H9 (cell line): ENCODE measurements at regions not wholly inside any gene's neighbourhood (a gene's known extent, or its start where the extent isn't known, plus 50 kb on each side); places are given as distances from the start of the nearest gene placed in this dataset.

Experiments used
- DNase-seq: peaks from one replicate; pipeline ENCODE4 v3.0.0-alpha.2; 2017
- H2AFZ ChIP-seq: one replicate; pipeline ENCODE4 v1.6.1; 2013; ENCODE audit warnings: mild to moderate bottlenecking, low read length, control low read depth, moderate library complexity
- H2AK5ac ChIP-seq: 2 replicates; pipeline ENCODE4 v1.6.1; 2013; ENCODE audit warnings: low read length, control low read depth, mixed read lengths; ENCODE audit not compliant: insufficient read length
- H2BK120ac ChIP-seq: one replicate; pipeline ENCODE4 v1.6.1; 2013; ENCODE audit warnings: low read depth, mild to moderate bottlenecking, low read length, control low read depth, inconsistent platforms; ENCODE audit not compliant: poor library complexity, severe bottlenecking
- H2BK12ac ChIP-seq: 2 replicates; pipeline ENCODE4 v1.6.1; 2013; ENCODE audit warnings: low read length, control low read depth, mixed read lengths, low read depth; ENCODE audit not compliant: insufficient read length
- H2BK15ac ChIP-seq: 2 replicates; pipeline ENCODE4 v1.6.1; 2013; ENCODE audit warnings: low read depth, low read length, control low read depth
- H2BK20ac ChIP-seq: one replicate; pipeline ENCODE4 v1.6.1; 2013; ENCODE audit warnings: low read depth, mild to moderate bottlenecking, low read length, control low read depth, inconsistent platforms; ENCODE audit not compliant: poor library complexity, severe bottlenecking
- H2BK5ac ChIP-seq: 2 replicates; pipeline ENCODE4 v1.6.1; 2013; ENCODE audit warnings: low read length, control low read depth, mixed read lengths; ENCODE audit not compliant: insufficient read length
- H3K14ac ChIP-seq: 2 replicates; pipeline ENCODE4 v1.6.1; 2013; ENCODE audit warnings: low read length, control low read depth; ENCODE audit not compliant: insufficient read depth
- H3K18ac ChIP-seq: 2 replicates; pipeline ENCODE4 v1.6.1; 2013; ENCODE audit warnings: low read depth, mild to moderate bottlenecking, mixed read lengths, low read length, control low read depth; ENCODE audit not compliant: insufficient read length
- H3K23ac ChIP-seq: 2 replicates; pipeline ENCODE4 v1.6.1; 2013; ENCODE audit warnings: low read length, control low read depth, mixed read lengths, low read depth; ENCODE audit not compliant: insufficient read length
- H3K23me2 ChIP-seq: 2 replicates; pipeline ENCODE4 v1.6.1; 2013; ENCODE audit warnings: low read depth, mild to moderate bottlenecking, mixed read lengths, low read length, control low read depth; ENCODE audit not compliant: insufficient read length, poor library complexity, severe bottlenecking
- H3K27ac ChIP-seq: 2 replicates; pipeline ENCODE4 v1.5.1; 2013; ENCODE audit warnings: low read length, control low read depth, mixed read lengths, low read depth; ENCODE audit not compliant: insufficient read length
- H3K27me3 ChIP-seq: 2 replicates; pipeline ENCODE4 v1.6.1; 2013; ENCODE audit warnings: low read length, control low read depth, inconsistent platforms; ENCODE audit not compliant: insufficient read depth
- H3K4ac ChIP-seq: 2 replicates; pipeline ENCODE4 v1.6.1; 2013; ENCODE audit warnings: low read depth, mild to moderate bottlenecking, control low read depth, inconsistent platforms, low read length, moderate library complexity
- H3K4me1 ChIP-seq: 2 replicates; pipeline ENCODE4 v1.6.1; 2013; ENCODE audit warnings: low read length, control low read depth, inconsistent platforms; ENCODE audit not compliant: insufficient read depth
- H3K4me2 ChIP-seq: 2 replicates; pipeline ENCODE4 v1.6.1; 2013; ENCODE audit warnings: low read length, control low read depth, mixed read lengths; ENCODE audit not compliant: insufficient read length, insufficient read depth
- H3K56ac ChIP-seq: 2 replicates; pipeline ENCODE4 v1.6.1; 2013; ENCODE audit warnings: low read depth, mild to moderate bottlenecking, mixed read lengths, low read length, control low read depth; ENCODE audit not compliant: insufficient read length
- H3K79me1 ChIP-seq: 2 replicates; pipeline ENCODE4 v1.6.1; 2013; ENCODE audit warnings: low read depth, mild to moderate bottlenecking, moderate library complexity, low read length, control low read depth, inconsistent platforms; ENCODE audit not compliant: insufficient read depth, poor library complexity, severe bottlenecking
- H3K79me2 ChIP-seq: 2 replicates; pipeline ENCODE4 v1.6.1; 2013; ENCODE audit warnings: low read length, control low read depth, inconsistent platforms; ENCODE audit not compliant: insufficient read depth
- H3K9ac ChIP-seq: 2 replicates; pipeline ENCODE4 v1.6.1; 2013; ENCODE audit warnings: low read length, control low read depth, mixed read lengths; ENCODE audit not compliant: insufficient read length; ENCODE audit errors: extremely low read depth
- H3K9me3 ChIP-seq: one replicate; pipeline ENCODE4 v1.6.1; 2013; ENCODE audit warnings: low read depth, low read length, inconsistent platforms; ENCODE audit not compliant: control insufficient read depth
- H3T11ph ChIP-seq: one replicate; pipeline ENCODE4 v1.6.1; 2013; ENCODE audit warnings: mild to moderate bottlenecking, low read length, control low read depth, inconsistent platforms
- H4K20me1 ChIP-seq: one replicate; pipeline ENCODE4 v1.6.1; 2013; ENCODE audit not compliant: control insufficient read depth, insufficient read length, insufficient read depth
- H4K5ac ChIP-seq: 2 replicates; pipeline ENCODE4 v1.6.1; 2013; ENCODE audit warnings: low read depth, mild to moderate bottlenecking, mixed read lengths, low read length, control low read depth; ENCODE audit not compliant: insufficient read length
- H4K8ac ChIP-seq: replicated peaks from 2 replicates; pipeline ENCODE4 v1.6.1; 2013; ENCODE audit warnings: low read length, control low read depth, mixed read lengths, low read depth; ENCODE audit not compliant: insufficient read length
- H4K91ac ChIP-seq: 2 replicates; pipeline ENCODE4 v1.6.1; 2013; ENCODE audit warnings: low read depth, mild to moderate bottlenecking, moderate library complexity, mixed read lengths, low read length, control low read depth; ENCODE audit not compliant: insufficient read length
- H3K27ac Mint-ChIP-seq, 3 experiments: 2 replicates in 2 of 3; 3 replicates in 1 of 3; pipeline ENCODE4 v1.8.0; 2020 to 2021; ENCODE audit warnings: mixed read lengths in 3 of 3, mild to moderate bottlenecking in 1 of 3, moderate library complexity in 1 of 3
- H3K27me3 Mint-ChIP-seq: 2 replicates; pipeline ENCODE4 v1.8.0; 2021; ENCODE audit warnings: low read depth, mild to moderate bottlenecking, moderate library complexity, mixed read lengths
- H3K36me3 Mint-ChIP-seq, 3 experiments: 2 replicates in 2 of 3; 3 replicates in 1 of 3; pipeline ENCODE4 v1.8.0; 2020 to 2021; ENCODE audit warnings: low read depth in 3 of 3, mixed read lengths in 3 of 3; ENCODE audit not compliant: insufficient read depth in 1 of 3
- H3K4me1 Mint-ChIP-seq, 2 experiments: 2 replicates each; pipeline ENCODE4 v1.8.0; 2020; ENCODE audit warnings: mixed read lengths in 2 of 2
- H3K4me3 Mint-ChIP-seq, 2 experiments: 2 replicates in 1 of 2; 3 replicates in 1 of 2; pipeline ENCODE4 v1.8.0; 2020 to 2021; ENCODE audit warnings: mild to moderate bottlenecking in 2 of 2, mixed read lengths in 2 of 2, moderate library complexity in 1 of 2
- H3K9me3 Mint-ChIP-seq, 2 experiments: 2 replicates in 1 of 2; 3 replicates in 1 of 2; pipeline ENCODE4 v1.8.0; 2020; ENCODE audit warnings: mild to moderate bottlenecking in 2 of 2, mixed read lengths in 2 of 2, moderate library complexity in 1 of 2
- CTCF ChIP-seq: fragments of 200-600 bp; sonication (generic); conservative IDR thresholded peaks from 3 replicates; pipeline ENCODE4 v1.8.0; 2021; ENCODE audit warnings: antibody characterized with exemption, mild to moderate bottlenecking
- WGBS: extraction: QIAGEN DNeasy Blood & Tissue Kit; methylation state at CpG from one replicate; pipeline ENCODE4 v1.1.7; 2013; ENCODE audit warnings: missing lambda C conversion rate, low lambda C conversion rate, mixed read lengths; ENCODE audit not compliant: insufficient read length; ENCODE audit errors: extremely low coverage; 5-methylcytosine and 5-hydroxymethylcytosine counted together

- no peak overlapping the region for H3K18ac ChIP-seq
- Mint-ChIP-seq H3K27me3 (peaks cover 2% of the 10 kb centered on the region), H3K27ac (no peak overlapping the region), H3K4me3 (no peak overlapping the region), H3K36me3 (no peaks in the 10 kb centered on the region), H3K4me1 (no peaks in the 10 kb centered on the region), H3K9me3 (peaks cover 5 to 30% of the 10 kb centered on the region in 2 experiments; a peak in 3 of 5 replicates)
- no peak overlapping the region for H3K9ac ChIP-seq
- H2BK20ac ChIP-seq, result no peak overlapping the region
- no peaks in the 10 kb centered on the region for H3K79me1 ChIP-seq
- H2AK5ac ChIP-seq, result no peak overlapping the region
- H3K27me3 ChIP-seq, result no peaks in the 10 kb centered on the region
- TF ChIP-seq CTCF, result no peak
- H4K91ac ChIP-seq, result no peak overlapping the region
- H3K79me2 ChIP-seq, result no peaks in the 10 kb centered on the region
- H2BK5ac ChIP-seq, result no peak overlapping the region
- H3K23me2 ChIP-seq, result no peaks in the 10 kb centered on the region
- no peak overlapping the region for H2BK12ac ChIP-seq
- H4K8ac ChIP-seq, result no peak overlapping the region
- no peak overlapping the region for H3K4ac ChIP-seq
- no peaks in the 10 kb centered on the region for H3K4me1 ChIP-seq
- H4K5ac ChIP-seq, result no peak overlapping the region
- WGBS, result no CpG with 5 or more reads among the region's 2 CpGs
- no peak overlapping the region for H3K27ac ChIP-seq
- H3T11ph ChIP-seq, result no peak overlapping the region
- H3K9me3 ChIP-seq, result no peaks in the 10 kb centered on the region
- no peak overlapping the region for H2BK15ac ChIP-seq
- H3K56ac ChIP-seq, result no peak overlapping the region
- no peak for DNase-seq
- H3K23ac ChIP-seq, result no peak overlapping the region
- no peak overlapping the region for H3K4me2 ChIP-seq
- no peaks in the 10 kb centered on the region for H4K20me1 ChIP-seq
- no peak overlapping the region for H2AFZ ChIP-seq
- H2BK120ac ChIP-seq, result no peak overlapping the region
- H3K14ac ChIP-seq, result no peak overlapping the region
Observed at GRCh38 chr9:1598270-1598669, 416.9 kb upstream of the SMARCA2 start.
